ENCODE measurements at regions not wholly inside any gene's neighbourhood (a gene's known extent, or its start where the extent isn't known, plus 50 kb on each side); places are given as distances from the start of the nearest gene placed in this dataset.

DNA sequence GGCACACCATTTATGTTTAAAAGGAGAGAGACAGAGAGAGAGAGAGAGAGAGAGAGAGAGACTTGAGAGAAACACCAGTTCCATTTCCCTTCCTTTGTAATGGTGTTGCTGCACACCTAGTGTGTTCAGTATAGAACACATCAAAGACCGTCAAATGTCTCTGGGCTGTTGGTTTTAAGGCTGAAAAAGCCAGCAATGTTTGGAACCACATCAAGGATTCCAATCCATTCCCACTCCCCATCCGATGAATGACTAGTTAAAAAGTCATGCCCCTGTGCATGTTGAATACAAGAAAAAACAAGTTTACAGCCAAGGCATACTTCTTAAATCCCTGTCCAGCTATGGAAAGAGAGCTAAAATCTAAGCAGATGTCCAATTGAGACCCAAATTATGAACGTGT lies 83.0 kb upstream of the IFNE start:
- no peak for DNase-seq

DNA sequence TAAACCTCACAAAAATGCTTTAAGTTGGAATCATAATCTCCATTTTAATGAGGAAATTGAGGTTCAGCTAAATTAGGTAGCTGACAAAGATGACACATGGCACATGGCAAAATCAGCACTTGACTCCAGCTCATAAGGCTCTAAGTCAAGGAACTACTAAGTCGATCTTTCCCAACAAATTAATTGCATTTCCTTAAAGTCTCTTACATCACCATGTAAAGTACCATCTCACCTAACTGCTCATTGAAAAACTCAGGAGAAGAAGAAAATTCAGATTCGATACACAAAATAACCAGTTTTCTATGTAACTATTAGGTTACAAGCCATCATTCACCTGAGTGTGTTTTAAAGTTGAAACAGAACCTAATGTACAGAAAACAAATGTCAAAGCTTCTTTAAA lies 85.8 kb upstream of the IFNE start:
- no peak for DNase-seq

DNA sequence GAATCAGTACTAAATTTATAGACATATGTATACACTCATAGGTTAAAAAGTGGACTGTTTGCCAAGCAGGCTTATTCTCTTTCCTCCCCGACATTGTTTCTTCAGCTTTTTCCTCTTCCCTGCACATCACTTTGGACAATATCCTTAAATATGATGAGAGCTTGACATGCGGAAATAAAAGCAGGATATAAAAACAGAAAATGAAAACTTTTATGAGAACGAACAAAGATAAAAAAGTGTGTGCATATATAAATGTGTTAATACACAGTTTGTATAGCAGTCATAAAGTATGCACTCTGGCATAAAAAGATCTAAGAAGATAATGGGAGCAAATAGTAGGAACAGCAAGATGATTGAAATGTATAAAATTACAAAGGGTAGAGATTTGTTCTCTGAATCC lies 86.4 kb upstream of the IFNE start:
- no peak for DNase-seq

GRCh38 chr9:21569721-21570120 lies 87.6 kb upstream of the IFNE start:
- no peak for DNase-seq

GRCh38 chr9:21570643-21571275 lies 88.6 kb upstream of the IFNE start:
- DNase-seq, result no peak

GRCh38 chr9:21574261-21574660 lies 92.1 kb upstream of the IFNE start:
- DNase-seq, result no peak

DNA sequence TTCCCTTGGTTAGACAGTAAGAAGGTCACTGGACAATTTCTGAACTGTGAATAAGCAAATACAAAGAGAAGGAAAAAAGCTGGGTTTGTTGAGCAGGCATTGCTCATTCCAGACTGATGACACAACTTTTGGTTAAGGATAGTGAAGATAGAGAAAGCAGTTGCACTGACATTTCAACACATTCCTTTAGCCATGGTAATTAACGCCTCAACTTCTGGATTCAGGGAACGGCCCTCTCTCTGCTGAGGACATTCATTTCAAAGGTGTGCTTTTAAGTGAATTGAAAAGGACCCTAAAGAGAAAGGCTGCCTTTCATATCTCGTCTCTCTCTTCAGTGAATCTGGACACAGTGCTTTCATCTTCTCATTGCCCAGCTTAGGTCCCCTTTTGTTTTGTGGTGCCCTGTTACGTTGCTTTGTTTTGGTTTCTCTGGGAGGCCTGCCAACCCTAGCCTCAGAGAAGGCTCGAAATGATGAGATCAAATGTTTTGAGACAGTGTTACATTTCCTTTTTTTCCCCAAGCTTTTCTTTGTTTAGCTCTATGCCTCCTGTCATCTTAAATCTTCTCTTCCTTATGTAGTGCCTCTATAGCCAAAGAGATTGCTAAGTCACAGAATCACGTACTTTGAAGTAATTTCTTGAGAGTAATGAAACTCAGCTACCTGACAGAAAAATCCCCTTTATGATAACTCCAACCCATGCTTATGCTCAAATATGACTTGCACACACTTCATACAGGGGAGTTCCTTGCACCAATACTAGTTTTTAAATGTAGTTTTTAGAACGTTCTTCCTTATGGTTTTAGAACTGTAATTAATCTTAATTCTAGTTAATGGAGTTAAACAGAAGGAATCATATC lies 94.4 kb upstream of the IFNE start:
- DNase-seq, result peak; percentile 43

- no peak for DNase-seq
These were observed 97.1 kb upstream of the IFNE start for GRCh38 chr9:21579247-21579671.

DNA sequence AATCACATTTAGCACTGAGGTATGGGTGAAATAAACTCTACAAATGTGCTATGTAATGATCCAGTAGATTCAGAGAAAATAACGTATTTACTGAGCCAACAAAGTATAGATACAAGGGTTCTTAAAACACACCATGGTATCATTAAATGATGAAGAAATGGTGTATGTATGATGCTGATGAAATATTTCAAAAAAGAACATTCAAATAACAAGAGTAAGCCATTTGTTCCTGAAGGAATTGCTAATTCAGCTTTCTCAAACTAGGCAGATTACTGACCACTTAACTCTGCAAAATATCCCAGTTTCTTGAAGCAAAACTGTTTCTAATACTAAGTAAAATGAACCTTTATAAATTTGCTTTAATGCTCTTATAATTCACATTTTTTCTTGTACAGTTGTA lies 97.6 kb upstream of the IFNE start:
- no peak for DNase-seq

DNA sequence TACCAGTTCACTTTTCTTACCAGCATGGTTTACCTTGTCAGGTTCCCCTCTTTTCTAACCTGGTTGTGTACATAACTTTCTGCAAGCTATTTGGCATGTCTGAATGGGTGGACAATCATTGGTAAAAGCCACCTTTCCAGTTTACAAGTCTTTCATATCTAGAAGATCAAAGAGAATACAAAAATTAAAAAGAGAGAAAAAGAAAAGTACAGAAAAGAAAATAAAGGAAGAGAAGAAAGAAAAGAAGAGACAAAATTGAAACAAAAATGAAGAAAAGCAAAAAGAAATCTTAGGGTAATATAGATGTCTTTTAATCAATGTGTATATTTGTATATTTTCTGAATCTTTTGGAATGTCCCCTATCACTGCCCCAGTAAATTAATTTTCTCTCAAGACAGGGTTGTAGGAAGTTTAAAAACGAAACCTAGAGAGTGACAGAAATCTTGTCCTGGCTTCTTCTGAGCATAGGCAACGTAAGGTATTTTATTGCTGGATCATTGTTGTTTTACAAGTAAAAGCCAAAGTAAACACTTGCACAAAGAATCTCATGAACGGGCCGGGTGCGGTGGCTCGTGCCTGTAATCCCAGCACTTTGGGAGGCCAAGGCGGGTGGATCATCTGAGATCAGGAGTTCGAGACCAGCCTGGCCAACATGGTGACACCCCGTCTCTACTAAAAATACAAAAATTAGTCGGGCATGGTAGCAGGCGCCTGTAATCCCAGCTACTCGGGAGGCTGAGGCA lies 98.7 kb upstream of the IFNE start:
- no peak for DNase-seq

DNA sequence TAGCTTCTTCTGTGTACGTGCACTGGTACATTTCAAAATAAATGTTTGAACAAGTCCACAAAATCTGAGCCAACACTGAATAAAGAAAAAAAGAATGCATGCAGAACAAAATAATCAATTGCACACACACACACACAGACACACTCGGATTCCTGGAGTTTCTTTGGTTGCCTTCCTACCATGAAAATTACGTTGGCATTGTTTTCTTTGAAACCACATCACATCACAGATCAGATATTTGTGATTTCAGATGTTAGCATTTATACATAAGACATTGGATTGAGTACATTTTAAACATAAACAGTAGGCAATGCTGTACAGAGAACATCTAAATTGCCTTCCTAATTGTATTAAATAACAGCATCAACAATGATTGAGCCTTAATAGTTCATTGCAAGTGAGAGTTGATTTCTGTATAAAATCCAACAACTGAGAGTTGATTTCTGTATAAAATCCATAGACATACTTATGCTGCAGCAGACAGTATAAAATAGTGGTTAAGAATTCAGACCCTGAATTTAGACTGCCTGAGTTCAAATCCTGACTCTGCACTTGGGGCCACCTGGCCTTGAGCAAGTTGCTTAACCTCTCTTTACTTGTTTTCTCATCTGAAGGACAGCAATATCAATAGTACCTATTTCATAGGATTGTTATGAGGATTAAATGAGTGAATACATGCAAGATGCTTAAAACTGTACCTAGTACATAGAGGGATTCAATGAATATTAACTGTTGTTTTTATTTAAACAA lies 101.7 kb upstream of the IFNE start:
- DNase-seq, result no peak

- no peak for DNase-seq
These were observed 102.8 kb upstream of the IFNE start for GRCh38 chr9:21584890-21585289.

DNA sequence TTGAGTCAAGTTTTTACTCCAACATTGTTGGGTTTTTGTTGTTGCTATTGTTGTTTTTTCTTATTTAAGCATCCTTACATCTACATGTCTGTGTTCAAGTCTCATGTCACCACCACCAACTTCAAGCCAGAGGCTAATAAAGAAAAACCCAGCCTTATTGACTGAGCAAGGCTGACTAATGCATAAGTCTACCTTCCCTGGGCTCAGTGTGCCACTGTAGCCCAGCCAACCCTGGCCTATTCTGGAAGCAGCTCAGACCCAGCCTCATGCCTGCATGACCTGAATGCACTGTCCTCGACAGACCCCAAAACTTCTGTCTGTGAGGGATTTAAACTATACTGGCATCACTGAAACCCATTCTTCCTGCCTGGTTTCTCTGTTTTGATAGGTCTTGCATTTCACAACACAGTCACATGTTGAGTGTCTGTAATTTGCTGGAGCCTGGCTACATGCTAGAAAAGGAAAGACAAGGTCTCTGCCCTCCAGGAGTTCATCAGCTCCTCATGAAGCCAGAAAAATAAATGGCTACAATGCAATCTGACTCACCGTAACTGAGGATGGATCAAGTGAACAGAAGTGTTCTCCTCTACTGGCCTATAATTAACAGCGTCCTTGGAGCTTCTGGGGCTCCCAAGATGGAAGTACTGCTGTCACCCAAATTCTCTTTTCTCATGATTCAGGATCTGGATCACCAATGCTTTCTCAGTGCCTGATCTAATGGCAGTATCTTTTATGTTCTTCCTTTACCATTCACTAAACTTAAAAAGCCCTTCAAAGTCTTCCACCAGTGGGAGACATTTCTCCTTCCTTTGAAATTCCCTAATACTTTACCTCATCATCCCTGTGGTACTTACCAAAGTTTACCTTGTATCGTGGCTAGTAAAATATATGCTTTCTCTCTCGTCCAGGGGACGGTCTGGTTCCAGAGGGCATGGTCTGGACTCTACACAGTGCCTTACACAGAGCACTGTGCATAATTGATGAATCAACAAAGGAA lies 103.9 kb upstream of the IFNE start:
- DNase-seq, result no peak

GRCh38 chr9:21589344-21590056 lies 107.4 kb upstream of the IFNE start:
- no peak for DNase-seq

DNA sequence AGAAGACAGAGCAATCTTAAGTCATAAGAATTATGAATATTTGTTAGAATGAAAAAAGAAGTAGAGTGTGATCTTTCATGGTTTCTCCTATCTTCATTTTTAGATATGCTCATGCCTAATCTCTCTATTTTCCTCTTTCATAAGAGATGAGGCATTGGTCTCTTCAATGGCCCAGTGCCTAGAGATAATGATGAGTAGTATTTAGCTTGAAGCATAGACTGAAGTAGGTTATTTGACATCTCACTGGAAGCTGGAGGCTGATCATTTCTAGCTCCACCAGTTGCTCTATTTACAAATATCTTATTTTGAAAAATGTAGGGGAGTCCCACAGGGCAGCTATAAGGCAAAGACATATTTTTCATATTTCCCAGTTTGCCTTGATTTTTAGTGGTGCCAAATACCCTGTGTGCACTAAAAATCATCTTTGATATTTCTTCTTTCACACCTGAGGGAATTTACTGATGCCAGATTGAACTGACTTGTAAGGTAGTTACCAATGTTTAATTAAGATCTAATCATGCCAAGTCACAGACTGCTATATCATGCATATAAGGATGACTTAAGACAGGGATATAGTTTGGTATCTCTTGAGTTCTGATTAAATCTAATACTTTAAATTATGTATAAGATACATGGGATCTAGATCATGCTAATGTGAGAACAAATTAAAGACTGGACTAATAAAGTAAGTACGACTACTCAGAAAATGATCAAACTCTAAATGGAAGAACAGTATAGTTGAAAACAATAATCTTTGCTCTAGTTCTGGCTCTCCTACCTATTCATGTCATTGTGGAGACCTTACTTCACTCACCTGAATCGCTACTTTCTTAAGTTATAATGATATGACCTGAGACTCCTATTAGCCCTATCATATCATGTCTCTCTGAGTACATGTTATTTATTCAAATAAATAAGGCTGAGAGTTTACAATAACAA lies 108.2 kb upstream of the IFNE start:
- DNase-seq, result no peak

- peak; percentile 70 for DNase-seq
These were observed 109.3 kb upstream of the IFNE start for GRCh38 chr9:21591221-21592062.

DNA sequence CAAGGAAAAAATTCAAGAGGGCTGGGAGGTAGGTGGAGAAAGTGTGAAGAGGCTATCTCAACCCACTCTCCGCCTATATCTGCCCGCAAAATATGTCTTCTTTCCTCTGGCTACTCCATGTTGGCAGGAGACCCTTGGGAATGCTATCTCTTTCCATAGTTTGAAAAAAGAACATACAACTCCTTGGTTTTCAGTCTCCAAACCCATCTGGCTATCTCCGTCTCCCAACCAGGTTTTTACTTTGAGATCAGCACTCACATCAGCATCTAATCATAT lies 109.9 kb upstream of the IFNE start:
- no peak for DNase-seq

DNA sequence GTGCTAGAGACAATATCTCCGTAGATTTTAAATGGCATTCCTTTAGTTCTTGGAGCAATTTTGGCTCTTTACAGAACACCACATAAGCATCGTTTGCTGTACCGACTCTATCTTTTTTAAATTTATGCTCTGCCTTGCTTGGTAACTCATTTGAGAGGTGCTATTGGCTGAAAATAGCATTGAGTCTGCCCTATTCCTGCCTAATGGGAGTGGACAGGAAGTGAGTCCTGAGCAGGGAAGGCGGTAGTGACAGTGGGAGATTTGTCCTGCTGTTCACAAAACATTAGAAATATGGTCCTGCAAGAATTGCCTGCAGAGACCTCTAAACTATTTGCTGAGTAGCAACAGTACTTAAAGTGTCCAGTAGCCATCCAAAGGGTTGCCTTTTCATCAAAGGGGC lies 115.2 kb upstream of the IFNE start:
- DNase-seq, result no peak

DNA sequence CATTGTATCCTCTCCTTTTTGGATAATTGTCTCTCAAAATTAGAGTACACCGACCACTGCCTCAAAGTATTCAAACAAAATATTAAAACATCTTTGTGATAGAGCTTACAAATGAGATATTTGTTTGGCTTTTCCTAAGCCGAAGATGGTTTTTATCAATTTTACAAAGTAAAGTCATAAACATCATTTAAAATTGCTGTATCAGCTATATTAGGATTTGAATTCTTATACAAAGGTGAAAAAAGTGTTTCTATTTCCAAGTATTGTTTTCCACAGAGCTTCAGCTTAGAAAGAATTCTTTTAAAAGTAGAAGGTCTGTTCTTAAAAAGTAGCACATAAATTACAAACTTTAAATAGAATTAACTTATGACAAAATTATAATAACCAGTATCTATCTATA lies 116.6 kb upstream of the IFNE start:
- no peak for DNase-seq

Measured in stimulated activated CD8-positive, alpha-beta memory T cell treated with anti-CD3 and anti-CD28 coated beads, Interleukin-4, amount 100 ng/mL, for 48 hours (primary cell).